ENCODE measurements at regions not wholly inside any gene's neighbourhood (a gene's known extent, or its start where the extent isn't known, plus 50 kb on each side); places are given as distances from the start of the nearest gene placed in this dataset.

DNA sequence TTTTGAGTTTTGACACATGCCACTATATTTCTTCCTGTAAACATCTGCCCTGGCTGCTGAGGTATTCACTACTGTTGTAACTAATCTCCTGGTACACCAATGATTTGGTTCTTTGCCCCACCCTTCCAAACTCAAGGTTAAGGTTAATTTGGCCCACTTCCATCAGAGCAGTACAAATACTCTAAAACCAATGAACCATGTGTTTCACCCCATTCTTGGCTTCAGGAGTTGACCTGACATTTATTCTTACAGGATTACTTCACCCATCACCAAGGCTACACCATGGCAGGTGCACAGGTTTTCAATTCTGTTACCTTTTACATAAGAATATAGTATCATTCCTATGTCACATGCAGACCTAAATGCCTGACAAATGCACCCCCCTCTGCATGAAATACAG lies 1179.9 kb downstream of the ZPLD1 start:
- DNase-seq (ENCODE audit: low read depth, low spot score), result no peak

- DNase-seq (ENCODE audit: low read depth, low spot score), result no peak
These were observed 1183.1 kb downstream of the ZPLD1 start for GRCh38 chr3:103617961-103618360.

DNA sequence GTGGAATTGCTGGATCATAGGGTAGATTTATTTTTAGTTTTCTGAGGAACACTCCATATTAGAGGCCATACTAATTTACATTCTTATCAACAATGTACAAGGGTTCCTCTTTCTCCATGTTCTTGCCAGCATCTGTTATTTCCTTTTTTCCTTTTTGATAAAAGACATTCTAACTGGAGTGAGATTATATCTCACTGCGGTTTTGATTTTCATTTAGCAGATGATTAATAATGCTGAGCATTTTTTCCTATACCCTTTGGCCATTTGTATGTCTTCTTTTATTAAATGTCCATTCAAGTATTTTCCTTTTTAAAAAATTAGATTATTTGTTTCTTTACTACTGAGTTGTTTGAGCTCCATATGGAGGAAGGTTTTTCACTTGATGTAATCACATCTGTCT lies 1189.5 kb downstream of the ZPLD1 start:
- DNase-seq (ENCODE audit: low read depth, low spot score), result no peak

DNA sequence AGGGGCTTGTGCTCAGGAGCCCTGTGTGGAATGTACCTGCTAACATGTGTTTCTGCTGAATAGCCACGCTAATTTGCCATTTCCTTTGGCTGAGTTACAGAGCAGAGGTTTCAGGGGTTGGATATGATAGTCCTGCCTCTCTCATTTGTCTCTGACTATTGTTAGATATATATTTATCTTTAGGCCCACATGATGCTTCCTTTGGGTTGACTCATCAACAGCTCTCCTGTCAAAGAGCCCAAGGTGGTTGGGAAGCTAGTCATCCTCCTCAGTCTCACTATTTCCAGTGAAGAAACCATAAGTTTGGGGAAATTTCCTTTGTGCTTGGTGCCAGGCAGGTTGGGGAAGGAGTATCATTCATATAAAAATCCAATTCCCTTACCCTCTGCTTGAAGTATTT lies 1194.6 kb downstream of the ZPLD1 start:
- no peak for DNase-seq (ENCODE audit: low read depth, low spot score)

DNA sequence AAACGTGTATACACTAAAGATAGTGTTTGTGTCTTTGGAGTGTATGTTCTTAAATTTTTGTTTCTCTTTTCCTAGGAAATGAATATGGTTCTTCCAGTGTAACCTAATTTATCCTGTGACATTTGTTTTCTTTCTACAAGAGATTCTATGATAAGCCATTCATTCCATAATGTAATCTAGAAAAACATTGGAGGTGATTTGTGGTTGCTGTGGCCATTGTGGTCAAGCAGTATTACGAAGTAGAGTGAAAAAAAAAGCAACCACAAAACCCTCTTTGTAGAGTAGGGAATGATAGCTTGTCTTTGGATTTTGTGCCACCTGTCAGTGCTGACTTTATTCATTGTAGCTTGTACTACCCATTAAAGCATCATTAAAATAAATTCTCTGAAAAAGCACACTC lies 1209.6 kb downstream of the ZPLD1 start:
- DNase-seq (ENCODE audit: low read depth, low spot score), result no peak

- DNase-seq (ENCODE audit: low read depth, low spot score), result no peak
These were observed 1219.2 kb downstream of the ZPLD1 start for GRCh38 chr3:103653996-103654395.

DNA sequence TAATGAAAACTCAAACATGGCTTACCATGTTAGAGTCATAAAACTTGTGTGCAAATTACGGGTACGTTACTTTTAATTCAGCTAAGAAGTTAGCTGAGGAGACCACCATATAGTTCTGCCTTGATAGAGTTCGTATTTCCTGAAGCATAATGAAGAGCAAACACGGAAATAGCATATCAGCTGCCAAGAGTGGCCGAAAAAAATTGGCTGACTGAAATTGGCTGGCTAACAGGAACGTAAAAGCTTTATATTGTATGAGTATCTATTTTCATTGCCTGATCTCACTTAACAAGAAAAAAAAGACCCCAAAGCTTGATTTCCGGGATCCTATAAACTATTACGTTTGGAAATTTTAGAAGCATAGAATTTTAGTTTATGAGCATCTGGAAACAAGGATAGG lies 1222.9 kb downstream of the ZPLD1 start:
- no peak for DNase-seq (ENCODE audit: low read depth, low spot score)

- no peak for DNase-seq (ENCODE audit: low read depth, low spot score)
These were observed 1226.0 kb downstream of the ZPLD1 start for GRCh38 chr3:103660810-103661209.

- DNase-seq (ENCODE audit: low read depth, low spot score), result no peak
These were observed 1227.8 kb downstream of the ZPLD1 start for GRCh38 chr3:103662591-103662990.

DNA sequence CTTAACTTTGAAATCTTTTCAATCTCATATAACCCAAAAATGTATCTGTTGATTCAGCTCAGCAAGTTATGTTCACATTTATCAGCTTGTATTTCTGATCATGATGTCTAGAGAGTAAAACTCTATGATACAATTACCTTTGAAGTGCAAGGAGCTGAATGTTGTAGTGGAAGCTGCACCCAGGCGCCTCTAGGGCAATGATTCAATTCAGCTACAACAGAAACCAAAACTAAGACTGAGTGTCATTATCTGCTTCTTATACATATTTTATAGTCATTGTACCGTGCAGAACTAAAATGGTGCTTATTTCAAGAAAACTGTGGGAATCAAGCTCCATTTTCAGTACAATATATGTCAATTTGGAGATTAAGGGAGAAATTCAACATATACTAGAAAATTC lies 1237.5 kb downstream of the ZPLD1 start:
- DNase-seq (ENCODE audit: low read depth, low spot score), result no peak

GRCh38 chr3:103684904-103685303 lies 1250.1 kb downstream of the ZPLD1 start:
- no peak for DNase-seq (ENCODE audit: low read depth, low spot score)

GRCh38 chr3:103685939-103686338 lies 1251.1 kb downstream of the ZPLD1 start:
- no peak for DNase-seq (ENCODE audit: low read depth, low spot score)

DNA sequence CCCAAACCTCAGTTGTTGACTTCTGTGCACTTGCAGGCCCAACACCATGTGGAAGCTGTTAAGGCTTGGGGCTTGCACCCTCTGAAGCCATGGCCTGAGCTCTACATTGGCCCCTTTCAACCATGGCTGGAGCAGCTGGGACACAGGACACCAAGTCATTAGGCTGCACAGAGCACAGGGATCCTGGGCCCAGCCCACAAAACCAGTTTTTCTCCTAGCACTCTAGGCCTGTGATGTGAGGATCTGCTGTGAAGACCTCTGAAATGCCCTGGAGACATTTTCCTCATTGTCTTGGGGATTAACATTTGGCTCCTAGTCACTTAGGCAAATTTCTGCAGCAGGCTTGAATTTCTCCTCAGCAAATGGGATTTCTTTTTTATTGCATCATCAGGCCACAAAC lies 1255.7 kb downstream of the ZPLD1 start:
- no peak for DNase-seq (ENCODE audit: low read depth, low spot score)

GRCh38 chr3:103693831-103694230 lies 1259.0 kb downstream of the ZPLD1 start:
- DNase-seq (ENCODE audit: low read depth, low spot score), result no peak

DNA sequence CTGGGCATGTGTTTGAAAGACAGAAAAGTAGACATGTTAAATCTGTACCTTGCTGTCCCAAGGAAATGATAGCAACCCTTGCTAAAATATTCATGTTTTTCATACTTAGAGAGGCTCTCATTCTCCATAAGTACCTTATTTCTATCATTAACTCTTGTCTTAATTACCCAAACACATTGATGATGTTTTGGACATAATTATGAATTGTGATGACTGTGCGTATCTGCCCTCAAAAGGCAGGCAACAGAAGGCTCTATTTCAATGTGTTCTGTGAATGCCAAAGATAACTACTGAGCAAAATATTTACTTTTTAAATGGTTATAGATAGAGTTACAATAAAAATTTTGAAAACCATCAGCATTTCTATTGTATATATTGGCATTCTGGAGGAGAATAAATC lies 1263.8 kb downstream of the ZPLD1 start:
- no peak for DNase-seq (ENCODE audit: low read depth, low spot score)

GRCh38 chr3:103699228-103699627 lies 1264.4 kb downstream of the ZPLD1 start:
- DNase-seq (ENCODE audit: low read depth, low spot score), result no peak

DNA sequence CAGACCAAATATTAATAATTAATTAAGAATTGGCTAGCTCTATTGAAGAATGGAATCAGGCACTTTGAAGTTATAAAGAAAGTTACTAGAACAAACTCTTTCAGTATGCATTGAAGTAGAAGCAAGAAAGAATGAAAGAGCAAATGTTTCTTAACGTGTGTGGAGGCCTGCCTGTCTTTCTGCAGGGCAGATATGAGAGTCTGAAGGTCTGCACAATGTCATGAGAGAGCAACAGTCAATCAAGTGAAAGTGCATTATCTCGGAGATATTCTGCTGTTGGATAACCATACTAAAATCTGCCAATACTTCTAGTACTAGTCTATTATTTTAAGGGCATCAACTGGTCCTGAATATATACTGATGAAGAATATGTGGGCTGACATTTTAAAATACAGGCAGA lies 1270.8 kb downstream of the ZPLD1 start:
- DNase-seq (ENCODE audit: low read depth, low spot score), result no peak

DNA sequence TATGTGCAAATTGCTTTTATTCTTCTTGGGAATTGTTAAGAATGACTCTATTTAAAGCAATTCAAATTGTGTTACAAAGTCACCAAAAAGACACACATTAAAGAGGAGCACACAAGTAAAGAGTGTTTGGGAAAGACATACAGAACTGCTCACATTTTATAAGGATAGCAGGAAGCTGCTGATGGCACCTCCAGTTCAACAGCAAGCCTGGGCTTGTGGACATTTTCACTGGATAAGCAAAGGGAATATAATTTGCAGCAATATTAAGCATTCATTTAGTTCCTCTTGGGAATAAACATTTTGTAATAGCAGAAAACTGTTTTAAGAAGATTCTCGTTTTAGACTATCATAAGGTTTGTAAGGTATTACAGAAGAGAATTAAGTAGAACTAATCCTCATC lies 1271.9 kb downstream of the ZPLD1 start:
- DNase-seq (ENCODE audit: low read depth, low spot score), result no peak

GRCh38 chr3:103711670-103712069 lies 1276.9 kb downstream of the ZPLD1 start:
- DNase-seq (ENCODE audit: low read depth, low spot score), result no peak

DNA sequence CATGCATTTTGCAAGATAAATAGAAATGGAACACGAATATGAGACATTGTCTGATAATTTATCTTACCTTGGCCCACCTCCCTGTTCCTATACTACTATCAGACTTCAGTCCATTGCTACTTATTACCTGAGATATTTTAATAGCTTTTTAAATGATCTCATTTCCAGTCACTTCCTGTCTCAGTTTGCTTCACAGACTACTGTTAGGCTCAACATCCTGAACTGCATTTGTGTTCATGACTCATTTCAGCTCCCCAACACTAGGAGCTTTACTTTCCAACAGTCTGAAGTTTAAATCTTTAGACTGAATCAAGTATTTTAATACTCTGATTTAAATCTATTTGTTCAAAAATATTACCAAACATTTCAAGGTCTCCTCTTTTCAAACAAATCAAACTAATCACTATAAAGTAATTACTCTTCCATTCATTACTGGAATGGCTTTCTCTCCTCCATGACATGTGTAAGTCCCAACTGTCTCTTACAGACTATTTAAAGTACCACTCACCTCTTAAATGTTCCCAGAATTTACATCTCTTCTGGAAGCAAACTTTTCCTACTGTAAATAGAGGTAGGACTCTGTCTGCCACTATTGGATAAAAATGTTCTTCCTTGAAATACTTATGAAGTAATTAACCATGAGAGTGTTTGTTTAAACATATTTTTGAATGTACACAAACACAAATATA lies 1277.6 kb downstream of the ZPLD1 start:
- no peak for DNase-seq (ENCODE audit: low read depth, low spot score)

DNA sequence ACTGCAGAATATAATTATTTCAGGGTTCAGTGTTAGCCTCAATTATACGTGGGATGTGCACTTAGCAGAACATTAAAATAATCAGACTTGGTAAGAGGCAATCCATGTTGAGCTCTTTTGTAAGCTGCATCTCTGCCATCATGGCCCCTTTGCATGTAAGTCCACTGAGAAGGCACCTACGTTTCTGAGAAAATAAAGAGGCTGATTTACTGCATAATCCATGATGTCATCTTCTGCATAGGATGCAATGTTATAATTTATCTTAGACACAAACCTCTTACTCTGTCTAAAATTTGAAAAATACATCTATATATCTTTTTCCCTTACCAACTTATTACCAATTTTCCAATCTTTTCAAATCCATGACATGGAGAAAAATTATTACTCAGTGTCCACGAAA lies 1294.7 kb downstream of the ZPLD1 start:
- no peak for DNase-seq (ENCODE audit: low read depth, low spot score)

- no peak for DNase-seq (ENCODE audit: low read depth, low spot score)
These were observed 1295.9 kb downstream of the ZPLD1 start for GRCh38 chr3:103730744-103731143.

DNA sequence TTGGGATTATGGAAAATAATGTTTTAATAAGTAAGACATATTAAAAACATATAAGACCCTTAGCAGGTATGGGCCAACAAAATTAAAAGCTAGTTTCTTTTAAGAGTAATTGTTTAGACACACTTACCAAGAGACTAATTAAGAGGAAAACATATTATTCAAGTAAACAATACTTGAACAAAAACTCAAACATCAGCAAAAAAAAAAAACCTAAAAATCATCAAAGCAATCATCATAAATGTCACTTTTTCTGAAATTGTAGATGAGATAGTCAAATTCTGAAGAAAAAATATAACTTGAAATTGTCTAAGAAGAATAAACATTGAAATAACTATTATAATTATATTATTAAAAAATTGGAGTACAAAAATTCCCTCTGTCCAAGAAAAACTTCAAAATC lies 1318.2 kb downstream of the ZPLD1 start:
- DNase-seq (ENCODE audit: low read depth, low spot score), result no peak

GRCh38 chr3:103767635-103768034 lies 1332.8 kb downstream of the ZPLD1 start:
- no peak for DNase-seq (ENCODE audit: low read depth, low spot score)

All from smooth muscle cell of the brain vasculature (primary cell).